ENCODE measurements at regions not wholly inside any gene's neighbourhood (a gene's known extent, or its start where the extent isn't known, plus 50 kb on each side); places are given as distances from the start of the nearest gene placed in this dataset.

DNA sequence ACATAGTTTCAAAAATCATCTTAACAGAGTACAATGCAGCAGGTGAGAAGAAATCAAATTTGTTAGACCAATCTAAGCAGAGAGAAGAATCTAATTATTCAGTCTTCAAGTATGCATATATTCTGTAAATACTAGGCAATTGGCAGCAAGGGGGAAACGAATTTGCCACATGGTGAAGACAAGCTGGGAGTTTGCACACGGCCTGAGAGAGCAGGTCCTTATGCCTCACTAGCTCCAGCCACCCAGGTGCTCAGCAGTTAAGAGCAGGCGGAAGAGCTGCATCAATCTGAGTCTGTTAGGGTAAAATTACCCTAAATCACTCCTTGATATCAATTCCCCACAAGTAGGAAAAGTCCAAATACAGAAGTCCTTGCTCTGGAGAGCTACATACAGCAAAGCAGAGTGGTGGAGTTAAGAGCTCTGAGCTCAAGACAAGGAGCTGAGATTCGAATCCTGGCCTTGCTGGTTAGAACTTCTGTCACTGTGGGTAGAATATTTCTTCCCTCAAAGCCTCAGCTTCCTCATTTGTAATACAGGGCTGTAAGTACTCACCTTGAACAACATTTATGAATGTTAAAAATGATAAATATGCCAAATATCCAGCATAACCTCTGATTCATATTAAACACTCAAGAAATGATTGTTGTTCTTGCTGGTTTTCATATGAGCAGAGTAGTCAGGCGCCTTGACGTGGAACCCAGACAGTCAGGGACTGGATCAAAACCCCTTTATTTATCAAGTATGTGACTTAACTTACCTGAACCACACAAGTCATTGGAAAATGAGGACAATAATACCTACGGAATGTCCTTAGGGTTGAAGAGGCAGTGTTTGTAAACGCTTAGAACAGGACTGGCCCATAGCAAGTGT, 444.2 kb downstream of the CDH26 start:
- TF ChIP-seq, protein P1, sequence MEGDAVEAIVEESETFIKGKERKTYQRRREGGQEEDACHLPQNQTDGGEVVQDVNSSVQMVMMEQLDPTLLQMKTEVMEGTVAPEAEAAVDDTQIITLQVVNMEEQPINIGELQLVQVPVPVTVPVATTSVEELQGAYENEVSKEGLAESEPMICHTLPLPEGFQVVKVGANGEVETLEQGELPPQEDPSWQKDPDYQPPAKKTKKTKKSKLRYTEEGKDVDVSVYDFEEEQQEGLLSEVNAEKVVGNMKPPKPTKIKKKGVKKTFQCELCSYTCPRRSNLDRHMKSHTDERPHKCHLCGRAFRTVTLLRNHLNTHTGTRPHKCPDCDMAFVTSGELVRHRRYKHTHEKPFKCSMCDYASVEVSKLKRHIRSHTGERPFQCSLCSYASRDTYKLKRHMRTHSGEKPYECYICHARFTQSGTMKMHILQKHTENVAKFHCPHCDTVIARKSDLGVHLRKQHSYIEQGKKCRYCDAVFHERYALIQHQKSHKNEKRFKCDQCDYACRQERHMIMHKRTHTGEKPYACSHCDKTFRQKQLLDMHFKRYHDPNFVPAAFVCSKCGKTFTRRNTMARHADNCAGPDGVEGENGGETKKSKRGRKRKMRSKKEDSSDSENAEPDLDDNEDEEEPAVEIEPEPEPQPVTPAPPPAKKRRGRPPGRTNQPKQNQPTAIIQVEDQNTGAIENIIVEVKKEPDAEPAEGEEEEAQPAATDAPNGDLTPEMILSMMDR (conservative IDR thresholded peaks at IDR 0.05; ENCODE audit: low read depth, low read length): no peak
- no peak for TF ChIP-seq EZH2phosphoT487 (IDR thresholded peaks at IDR 0.05; ENCODE audit: borderline replicate concordance, low read length)
- no peak for TF ChIP-seq EZH2 (IDR thresholded peaks at IDR 0.05; ENCODE audit: low read length, unreplicated experiment)
